HT1080 (cell line): ENCODE measurements at regions not wholly inside any gene's neighbourhood (a gene's known extent, or its start where the extent isn't known, plus 50 kb on each side); places are given as distances from the start of the nearest gene placed in this dataset.
"Not testable (repeated sequence)": the region's sequence is repeated elsewhere in the genome, so short reads cannot be mapped to it uniquely, and the experiment has no call there.

Experiments used
- DNase-seq: peaks from one replicate; pipeline ENCODE4 v3.0.0-alpha.2; 2015; ENCODE audit warnings: low read depth

- DNase-seq, result no peak
Measured at GRCh38 chr13:64127192-64127591, 2711.5 kb upstream of the PCDH20 start.

- DNase-seq, result not testable (repeated sequence)
Measured at GRCh38 chr13:64121023-64121709, 2705.5 kb upstream of the PCDH20 start.

- no peak for DNase-seq
Measured at GRCh38 chr13:64099994-64100393, 2684.3 kb upstream of the PCDH20 start.

GRCh38 chr13:64090311-64090710 lies 2674.7 kb upstream of the PCDH20 start:
- DNase-seq, result no peak

- DNase-seq, result no peak
Measured at GRCh38 chr13:64088491-64088890, 2672.8 kb upstream of the PCDH20 start.

GRCh38 chr13:64087624-64088023 lies 2672.0 kb upstream of the PCDH20 start:
- DNase-seq, result no peak

- DNase-seq, result no peak
Measured at GRCh38 chr13:64083811-64084210, 2668.2 kb upstream of the PCDH20 start.

GRCh38 chr13:64083396-64083795 lies 2667.7 kb upstream of the PCDH20 start:
- no peak for DNase-seq

- DNase-seq, result peak; percentile 58
Measured at GRCh38 chr13:64078480-64078936, 2662.9 kb upstream of the PCDH20 start.

GRCh38 chr13:64078025-64078424 lies 2662.4 kb upstream of the PCDH20 start:
- peak; percentile 87 for DNase-seq

- DNase-seq, result peak; percentile 38
Measured at GRCh38 chr13:64077132-64077835, 2661.6 kb upstream of the PCDH20 start.

- DNase-seq, result peak; percentile 74
Measured at GRCh38 chr13:64075543-64076271, 2660.1 kb upstream of the PCDH20 start.

GRCh38 chr13:64074971-64075474 lies 2659.4 kb upstream of the PCDH20 start:
- peak; percentile 63 for DNase-seq

- no peak for DNase-seq
Measured at GRCh38 chr13:64073203-64073602, 2657.6 kb upstream of the PCDH20 start.

GRCh38 chr13:64071352-64071751 lies 2655.7 kb upstream of the PCDH20 start:
- DNase-seq, result no peak

- DNase-seq, result no peak
Measured at GRCh38 chr13:64069892-64070291, 2654.2 kb upstream of the PCDH20 start.

- no peak for DNase-seq
Measured at GRCh38 chr13:64066711-64067110, 2651.1 kb upstream of the PCDH20 start.

GRCh38 chr13:64061649-64062048 lies 2646.0 kb upstream of the PCDH20 start:
- peak; percentile 28 for DNase-seq

- no peak for DNase-seq
Measured at GRCh38 chr13:64057372-64058020, 2641.8 kb upstream of the PCDH20 start.

- no peak for DNase-seq
Measured at GRCh38 chr13:64054321-64054720, 2638.7 kb upstream of the PCDH20 start.

- DNase-seq, result no peak
Measured at GRCh38 chr13:64052521-64052920, 2636.9 kb upstream of the PCDH20 start.
